ENCODE measurements at regions not wholly inside any gene's neighbourhood (a gene's known extent, or its start where the extent isn't known, plus 50 kb on each side); places are given as distances from the start of the nearest gene placed in this dataset.

- no peak for DNase-seq (ENCODE audit: low read depth)
These were observed 89.4 kb downstream of the TMEM30B start for GRCh38 chr14:61191733-61192132.

- no peak for DNase-seq (ENCODE audit: low read depth)
These were observed 90.8 kb downstream of the TMEM30B start for GRCh38 chr14:61190341-61190740.

GRCh38 chr14:61188978-61189808 lies 91.9 kb downstream of the TMEM30B start:
- DNase-seq (ENCODE audit: low read depth), result peak; percentile 52

GRCh38 chr14:61188196-61188595 lies 92.9 kb downstream of the TMEM30B start:
- no peak for DNase-seq (ENCODE audit: low read depth)

- no peak for DNase-seq (ENCODE audit: low read depth)
These were observed 93.8 kb downstream of the TMEM30B start for GRCh38 chr14:61187196-61187905.

- DNase-seq (ENCODE audit: low read depth), result no peak
These were observed 94.6 kb downstream of the TMEM30B start for GRCh38 chr14:61186341-61187195.

- no peak for DNase-seq (ENCODE audit: low read depth)
These were observed 95.6 kb downstream of the TMEM30B start for GRCh38 chr14:61185534-61185933.

GRCh38 chr14:61184112-61184511 lies 97.0 kb downstream of the TMEM30B start:
- DNase-seq (ENCODE audit: low read depth), result peak; percentile 83

GRCh38 chr14:61183196-61183885 lies 97.8 kb downstream of the TMEM30B start:
- no peak for DNase-seq (ENCODE audit: low read depth)

- peak; percentile 45 for DNase-seq (ENCODE audit: low read depth)
These were observed 101.2 kb downstream of the TMEM30B start for GRCh38 chr14:61179796-61180398.

- DNase-seq (ENCODE audit: low read depth), result no peak
These were observed 102.0 kb downstream of the TMEM30B start for GRCh38 chr14:61179061-61179690.

GRCh38 chr14:61178226-61179060 lies 102.7 kb downstream of the TMEM30B start:
- DNase-seq (ENCODE audit: low read depth), result peak; percentile 90

GRCh38 chr14:61177279-61178225 lies 103.6 kb downstream of the TMEM30B start:
- DNase-seq (ENCODE audit: low read depth), result no peak

- DNase-seq (ENCODE audit: low read depth), result no peak
These were observed 104.5 kb downstream of the TMEM30B start for GRCh38 chr14:61176686-61177085.

GRCh38 chr14:61174987-61175386 lies 106.2 kb downstream of the TMEM30B start:
- peak; percentile 86 for DNase-seq (ENCODE audit: low read depth)

GRCh38 chr14:61174441-61174891 lies 106.7 kb downstream of the TMEM30B start:
- no peak for DNase-seq (ENCODE audit: low read depth)

- no peak for DNase-seq (ENCODE audit: low read depth)
These were observed 109.4 kb downstream of the TMEM30B start for GRCh38 chr14:61171727-61172126.

- no peak for DNase-seq (ENCODE audit: low read depth)
These were observed 113.0 kb downstream of the TMEM30B start for GRCh38 chr14:61168141-61168540.

- DNase-seq (ENCODE audit: low read depth), result no peak
These were observed 113.5 kb downstream of the TMEM30B start for GRCh38 chr14:61167642-61168041.

Data from amniotic epithelial cell (primary cell).